ENCODE measurements at regions not wholly inside any gene's neighbourhood (a gene's known extent, or its start where the extent isn't known, plus 50 kb on each side); places are given as distances from the start of the nearest gene placed in this dataset.

DNA sequence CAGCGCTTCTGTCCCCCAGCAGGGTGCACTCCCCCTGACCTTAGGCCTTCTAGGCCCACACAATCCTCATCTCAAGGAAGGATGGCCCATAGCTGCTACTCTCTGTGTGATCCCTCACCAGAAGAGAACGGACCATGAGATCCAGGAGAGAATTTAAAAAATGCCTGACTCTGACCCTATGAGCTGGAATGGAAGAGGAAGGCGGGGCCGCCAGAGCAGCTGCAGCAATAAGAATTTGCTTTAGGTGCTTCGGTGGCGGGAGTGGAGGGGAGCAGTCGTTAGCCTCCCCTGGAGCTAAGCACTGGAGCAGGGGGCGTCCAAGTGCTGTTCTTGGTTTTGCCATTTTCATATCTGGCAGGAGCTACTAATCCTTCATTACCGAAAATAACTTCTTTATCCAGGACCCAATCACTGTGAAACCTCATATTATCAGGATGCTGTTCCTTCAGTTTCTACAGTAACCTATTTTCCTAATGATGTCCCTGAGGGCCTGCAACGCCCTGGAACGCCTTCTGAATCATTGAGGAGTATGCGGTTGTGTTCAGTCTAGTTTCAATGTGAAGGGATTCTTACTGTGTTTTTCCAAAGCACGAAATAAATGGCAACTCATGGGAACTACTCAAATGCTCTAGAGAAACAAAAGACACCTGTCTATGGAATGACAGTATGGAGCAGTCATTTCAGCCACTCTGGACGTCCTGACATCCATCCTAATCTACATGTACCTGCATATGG, 105.1 kb upstream of the SIX2 start:
- Histone ChIP-seq H3K4me3 (ENCODE audit: low read depth, low read length) (no peak overlapping the region), H3K9me3 (ENCODE audit: severe bottlenecking) (no peaks in the 10 kb centered on the region), H3K27ac (no peak overlapping the region), H3K36me3 (no peaks in the 10 kb centered on the region), H3K27me3 (ENCODE audit: insufficient read depth, low read depth, severe bottlenecking) (no peaks in the 10 kb centered on the region)
- TF ChIP-seq, protein P1, sequence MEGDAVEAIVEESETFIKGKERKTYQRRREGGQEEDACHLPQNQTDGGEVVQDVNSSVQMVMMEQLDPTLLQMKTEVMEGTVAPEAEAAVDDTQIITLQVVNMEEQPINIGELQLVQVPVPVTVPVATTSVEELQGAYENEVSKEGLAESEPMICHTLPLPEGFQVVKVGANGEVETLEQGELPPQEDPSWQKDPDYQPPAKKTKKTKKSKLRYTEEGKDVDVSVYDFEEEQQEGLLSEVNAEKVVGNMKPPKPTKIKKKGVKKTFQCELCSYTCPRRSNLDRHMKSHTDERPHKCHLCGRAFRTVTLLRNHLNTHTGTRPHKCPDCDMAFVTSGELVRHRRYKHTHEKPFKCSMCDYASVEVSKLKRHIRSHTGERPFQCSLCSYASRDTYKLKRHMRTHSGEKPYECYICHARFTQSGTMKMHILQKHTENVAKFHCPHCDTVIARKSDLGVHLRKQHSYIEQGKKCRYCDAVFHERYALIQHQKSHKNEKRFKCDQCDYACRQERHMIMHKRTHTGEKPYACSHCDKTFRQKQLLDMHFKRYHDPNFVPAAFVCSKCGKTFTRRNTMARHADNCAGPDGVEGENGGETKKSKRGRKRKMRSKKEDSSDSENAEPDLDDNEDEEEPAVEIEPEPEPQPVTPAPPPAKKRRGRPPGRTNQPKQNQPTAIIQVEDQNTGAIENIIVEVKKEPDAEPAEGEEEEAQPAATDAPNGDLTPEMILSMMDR (IDR thresholded peaks at IDR 0.05; ENCODE audit: low read depth, low read length) = no peak
- no peak for DNase-seq

DNA sequence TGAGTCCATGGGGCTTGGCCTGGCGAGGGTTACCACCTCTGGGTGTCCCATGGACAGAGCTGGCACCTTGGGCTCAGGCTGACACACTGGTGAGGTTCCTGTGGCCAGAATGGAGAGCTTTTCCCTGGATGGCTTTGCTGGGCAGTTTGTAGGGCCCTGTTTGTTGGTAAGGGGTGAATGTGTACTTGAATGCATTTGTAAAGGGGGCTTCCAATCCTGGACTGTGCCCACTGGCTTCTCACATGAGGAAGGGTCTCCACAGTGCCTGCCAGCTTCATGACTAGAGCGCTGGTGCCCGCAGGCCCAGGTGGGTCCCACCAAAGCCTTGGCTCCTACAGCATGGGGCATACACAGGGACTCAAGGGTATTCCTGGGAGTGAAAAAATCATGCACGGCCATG, 103.5 kb upstream of the SIX2 start:
- Histone ChIP-seq H3K4me3 (ENCODE audit: low read depth, low read length) (no peak overlapping the region), H3K27me3 (ENCODE audit: insufficient read depth, low read depth, severe bottlenecking) (no peaks in the 10 kb centered on the region), H3K36me3 (no peaks in the 10 kb centered on the region), H3K27ac (no peak overlapping the region), H3K9me3 (ENCODE audit: severe bottlenecking) (no peaks in the 10 kb centered on the region)
- no peak for DNase-seq
- TF ChIP-seq, protein P1 (IDR thresholded peaks at IDR 0.05; ENCODE audit: low read depth, low read length) = no peak

DNA sequence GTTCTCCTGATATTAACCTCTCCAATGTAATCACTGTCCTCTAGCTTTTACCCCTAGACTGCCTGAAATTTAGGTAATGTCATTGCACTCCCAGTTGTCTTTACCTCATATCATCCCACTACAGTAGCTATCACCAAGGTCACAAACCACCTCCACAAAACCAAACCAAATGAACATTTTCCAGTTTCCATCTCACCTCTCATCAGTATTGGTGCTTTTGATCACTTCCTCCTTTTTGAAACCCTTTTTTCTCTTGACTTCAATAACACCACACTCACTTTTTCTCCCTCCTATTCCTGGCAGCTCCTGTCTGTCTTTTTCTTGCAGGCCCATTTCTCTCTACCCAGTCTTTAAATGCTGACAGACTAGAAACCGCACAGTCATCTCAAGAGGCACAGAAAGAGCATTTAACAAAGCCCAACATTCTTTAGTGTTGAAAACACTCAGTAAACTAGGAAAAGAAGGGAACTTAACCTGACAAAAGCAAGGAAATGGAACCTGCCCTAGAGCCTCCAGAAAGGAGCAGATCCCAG, 95.9 kb upstream of the SIX2 start:
- H3K36me3 ChIP-seq = no peaks in the 10 kb centered on the region
- no peak overlapping the region for H3K4me3 ChIP-seq (ENCODE audit: low read depth, low read length)
- TF ChIP-seq, protein P1 (IDR thresholded peaks at IDR 0.05; ENCODE audit: low read depth, low read length) = no peak
- no peaks in the 10 kb centered on the region for H3K27me3 ChIP-seq (ENCODE audit: insufficient read depth, low read depth, severe bottlenecking)
- no peaks in the 10 kb centered on the region for H3K9me3 ChIP-seq (ENCODE audit: severe bottlenecking)
- H3K27ac ChIP-seq = no peak overlapping the region
- DNase-seq = no peak

DNA sequence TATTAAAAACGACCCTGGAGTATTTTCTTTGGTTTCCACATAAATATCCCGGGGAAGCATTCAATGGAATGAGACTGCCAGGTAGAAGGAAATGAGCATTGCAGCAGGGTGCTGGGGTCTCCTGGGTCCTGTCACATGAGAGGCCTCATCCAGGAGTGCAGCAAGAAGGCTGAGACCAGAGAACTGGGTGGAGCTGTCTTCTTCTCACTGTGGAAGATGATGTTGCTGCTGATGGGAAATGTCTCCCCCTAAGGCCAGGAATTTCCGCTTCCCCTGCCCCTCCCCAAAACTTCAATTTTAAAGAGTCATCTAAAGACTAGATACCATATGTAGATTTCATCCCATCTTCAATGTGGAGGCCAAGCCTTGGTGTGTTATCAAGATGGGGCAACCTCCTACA, 95.2 kb upstream of the SIX2 start:
- Histone ChIP-seq H3K27ac (no peak overlapping the region), H3K4me3 (ENCODE audit: low read depth, low read length) (no peak overlapping the region), H3K27me3 (ENCODE audit: insufficient read depth, low read depth, severe bottlenecking) (no peaks in the 10 kb centered on the region), H3K36me3 (no peaks in the 10 kb centered on the region), H3K9me3 (ENCODE audit: severe bottlenecking) (no peaks in the 10 kb centered on the region)
- TF ChIP-seq, protein P1 (IDR thresholded peaks at IDR 0.05; ENCODE audit: low read depth, low read length) = no peak
- DNase-seq = no peak

DNA sequence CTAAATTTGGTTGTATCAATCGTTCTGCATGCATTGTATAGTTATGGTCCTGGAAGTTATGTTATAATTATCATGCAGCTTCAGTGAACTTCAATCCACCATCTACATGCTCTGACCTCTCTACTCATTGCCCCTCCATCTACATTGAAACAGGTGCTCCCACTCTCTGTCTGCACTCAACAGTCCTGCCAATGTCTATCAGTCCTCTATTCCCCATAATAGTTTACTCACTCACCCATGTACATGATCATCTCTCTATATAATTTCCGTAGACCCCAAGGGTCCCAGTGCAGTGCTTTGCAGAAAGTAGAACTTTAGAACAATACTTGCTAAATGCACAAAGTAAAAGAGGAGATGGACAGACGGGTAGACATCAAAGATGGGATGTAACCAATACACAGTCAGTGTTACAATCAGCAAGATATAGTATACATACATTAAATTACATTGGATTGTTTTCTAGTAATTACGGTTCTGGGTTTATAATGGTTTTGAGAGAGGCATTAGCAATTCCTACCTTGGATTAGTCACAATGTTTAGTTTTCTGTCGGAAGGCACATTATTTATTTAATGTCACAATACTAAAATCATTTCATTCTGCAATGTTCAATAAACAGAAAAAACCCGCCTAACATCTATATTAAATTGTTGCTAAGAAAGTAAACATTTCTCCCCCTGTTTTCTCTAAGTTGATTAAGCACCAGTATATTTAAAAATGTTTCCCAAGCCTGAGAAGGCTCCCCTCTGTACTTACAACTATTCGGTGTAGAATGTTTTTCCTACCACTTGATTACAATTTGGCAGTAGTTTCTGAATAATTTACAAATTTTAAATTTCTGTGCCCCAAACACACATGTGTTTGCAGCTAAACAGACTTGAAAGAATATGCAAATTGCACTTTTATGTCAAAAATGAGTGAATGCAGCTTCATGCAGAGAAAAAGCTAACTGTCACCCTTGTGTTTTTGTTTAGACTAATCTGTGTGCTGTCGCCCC, 94.4 kb upstream of the SIX2 start:
- Histone ChIP-seq H3K36me3 (no peaks in the 10 kb centered on the region), H3K9me3 (ENCODE audit: severe bottlenecking) (no peaks in the 10 kb centered on the region), H3K4me3 (ENCODE audit: low read depth, low read length) (no peak overlapping the region), H3K27ac (no peak overlapping the region), H3K27me3 (ENCODE audit: insufficient read depth, low read depth, severe bottlenecking) (no peaks in the 10 kb centered on the region)
- TF ChIP-seq, protein P1 (IDR thresholded peaks at IDR 0.05; ENCODE audit: low read depth, low read length) = no peak
- DNase-seq = no peak

All from WERI-Rb-1 (cell line).